Endothelial cell of umbilical vein (primary cell): ENCODE measurements at regions not wholly inside any gene's neighbourhood (a gene's known extent, or its start where the extent isn't known, plus 50 kb on each side); places are given as distances from the start of the nearest gene placed in this dataset.

ENCODE experiments used
- BruUV-seq: library from RNA; stranded (reverse); fragments of 400-500 nt; replicated peaks from 2 replicates; lab custom pipeline; 2021; lab: Mats Ljungman, UMichigan
- CTCF ChIA-PET: fragments of 300-600, 350-600 bp; sonication (Branson Sonifier 250); formaldehyde crosslinking; loops from one replicate; lab custom pipeline; 2021; ENCODE audit warnings: antibody characterized with exemption, inconsistent platforms; lab: Charles Lee
- POLR2A ChIA-PET: fragments of 300-600, 350-600 bp; sonication (Branson Sonifier 250); formaldehyde crosslinking; loops from one replicate; lab custom pipeline; 2021; ENCODE audit warnings: antibody characterized with exemption, inconsistent platforms; lab: Charles Lee
- DNase-seq: peaks from one replicate; pipeline ENCODE4 v3.0.0-alpha.2; 2011; ENCODE audit warnings: low read depth, low spot score
- FAIRE-seq: peaks from 2 replicates; lab custom pipeline; 2011; peaks lifted over from hg19 to GRCh38; lab: Jason Lieb, UNC
- H2AFZ ChIP-seq: 2 replicates; pipeline ENCODE4 v1.6.0; 2012; ENCODE audit warnings: low read depth, low read length, control low read depth, inconsistent platforms
- H3K27ac ChIP-seq: 2 replicates; pipeline ENCODE4 v1.5.1; 2011; ENCODE audit warnings: low read depth, mild to moderate bottlenecking, control low read depth, low read length, moderate library complexity; ENCODE audit not compliant: insufficient read depth
- H3K27me3 ChIP-seq, 2 experiments: 2 replicates each; pipeline versions ENCODE4 v1.6.0 to v1.6.1; 2011; ENCODE audit warnings: low read length in 2 of 2, mixed read lengths in 1 of 2; ENCODE audit not compliant: control insufficient read depth in 2 of 2, insufficient read depth in 2 of 2
- H3K36me3 ChIP-seq, 2 experiments: 2 replicates in 1 of 2; 3 replicates in 1 of 2; pipeline ENCODE4 v1.5.1; 2011; ENCODE audit warnings: low read length in 2 of 2, mild to moderate bottlenecking in 1 of 2, moderate library complexity in 1 of 2; ENCODE audit not compliant: control insufficient read depth in 2 of 2, insufficient read depth in 2 of 2; ENCODE audit errors: extremely low read depth in 1 of 2
- H3K4me1 ChIP-seq: 3 replicates; pipeline ENCODE4 v1.5.1; 2011; ENCODE audit warnings: mild to moderate bottlenecking, low read length; ENCODE audit not compliant: control insufficient read depth, insufficient read depth; ENCODE audit errors: extremely low read depth
- H3K4me2 ChIP-seq: 2 replicates; pipeline ENCODE4 v1.6.1; 2011; ENCODE audit warnings: low read length, control low read depth, mixed read lengths; ENCODE audit not compliant: insufficient read depth
- H3K4me3 ChIP-seq, 3 experiments: fragments of 200-600 bp in 1 of 3; sonication (generic), shearing (Covaris generic) in 1 of 3; replicated peaks in 1 of 3; 2 replicates each; pipeline ENCODE4 v1.5.1; 2011 to 2016; ENCODE audit warnings: control low read depth in 3 of 3, low read length in 3 of 3, mild to moderate bottlenecking in 2 of 3, inconsistent platforms in 1 of 3, low read depth in 1 of 3, moderate library complexity in 1 of 3; ENCODE audit not compliant: insufficient read depth in 1 of 3
- H3K79me2 ChIP-seq: 2 replicates; pipeline ENCODE4 v1.6.0; 2012; ENCODE audit warnings: low read length, inconsistent platforms; ENCODE audit not compliant: control insufficient read depth, insufficient read depth
- H3K9ac ChIP-seq: replicated peaks from 2 replicates; pipeline ENCODE3; 2011; ENCODE audit warnings: low read length, control low read depth; ENCODE audit not compliant: insufficient read depth; ENCODE audit errors: extremely low read depth
- H3K9me1 ChIP-seq: replicated peaks from 3 replicates; pipeline ENCODE4 v1.6.0; 2011; ENCODE audit warnings: mild to moderate bottlenecking, low read length; ENCODE audit not compliant: control insufficient read depth, insufficient read depth; ENCODE audit errors: extremely low read depth
- H3K9me3 ChIP-seq: replicated peaks from 2 replicates; pipeline ENCODE4 v1.5.1; 2012; ENCODE audit warnings: low read length, inconsistent platforms; ENCODE audit not compliant: control insufficient read depth, insufficient read depth
- H4K20me1 ChIP-seq: replicated peaks from 2 replicates; pipeline ENCODE3; 2011; ENCODE audit warnings: mild to moderate bottlenecking, low read length; ENCODE audit not compliant: control insufficient read depth, insufficient read depth; ENCODE audit errors: extremely low read depth
- CTCF ChIP-seq, 2 donors: IDR thresholded peaks; 1 replicate in 1 of 2; 2 replicates in 1 of 2; pipeline ENCODE4 v1.5.1; 2011; ENCODE audit warnings: low read length in 2 of 2, mild to moderate bottlenecking in 2 of 2, moderate library complexity in 2 of 2, control low read depth in 1 of 2, inconsistent platforms in 1 of 2, low read depth in 1 of 2; ENCODE audit not compliant: insufficient read depth in 1 of 2; ENCODE audit errors: extremely low read depth in 1 of 2
- EZH2 ChIP-seq: IDR thresholded peaks from 2 replicates; pipeline ENCODE4 v1.6.1; 2012; ENCODE audit warnings: borderline replicate concordance, low read depth, mild to moderate bottlenecking, moderate library complexity, low read length, inconsistent platforms; ENCODE audit not compliant: severe bottlenecking
- FOS ChIP-seq: IDR thresholded peaks from 2 replicates; pipeline ENCODE4 v1.6.1; 2011; ENCODE audit warnings: mild to moderate bottlenecking, low read length, moderate library complexity, borderline replicate concordance; ENCODE audit not compliant: insufficient read depth
- GATA2 ChIP-seq: IDR thresholded peaks from 2 replicates; pipeline ENCODE4 v1.7.0; 2011; ENCODE audit warnings: low read depth, mild to moderate bottlenecking, moderate library complexity, mixed read lengths, low read length; ENCODE audit not compliant: insufficient read length, insufficient read depth
- JUN ChIP-seq: IDR thresholded peaks from 2 replicates; pipeline ENCODE4 v1.6.1; 2011; ENCODE audit warnings: borderline replicate concordance, low read depth; ENCODE audit not compliant: insufficient read length, insufficient read depth
- MAX ChIP-seq: IDR thresholded peaks from 2 replicates; pipeline ENCODE4 v1.6.1; 2011; ENCODE audit not compliant: insufficient read depth, insufficient read length
- MYC ChIP-seq: IDR thresholded peaks from one replicate; pipeline ENCODE4 v1.6.1; 2011; ENCODE audit warnings: mild to moderate bottlenecking, low read depth, low read length
- POLR2A ChIP-seq: IDR thresholded peaks from 2 replicates; pipeline ENCODE4 v1.6.1; 2012; ENCODE audit warnings: low read depth, mild to moderate bottlenecking, control low read depth, low read length
- POLR2AphosphoS5 ChIP-seq: IDR thresholded peaks from 2 replicates; pipeline ENCODE4 v1.6.1; 2012; ENCODE audit warnings: low read depth, mild to moderate bottlenecking, control low read depth, low read length, moderate library complexity; ENCODE audit not compliant: insufficient read depth
- dilution Hi-C: fragments of 300-500 bp; cut with MboI; formaldehyde crosslinking; loops from one replicate; pipeline ENCODE4 v1.15.0; 2019; ENCODE audit warnings: low sequenced_read_pairs; ENCODE audit not compliant: extremely low pct_ligation_motif_present
- intact Hi-C: fragments of 100-400 bp; cut with micrococcal nuclease; formaldehyde crosslinking; loops from one replicate; pipeline ENCODE4 v1.10.0; 2022

GRCh38 chr7:124497176-124497575 is 268.4 kb downstream of the GPR37 start:
- CTCF ChIA-PET: no interaction called here

More at GRCh38 chr7:124497176-124497575, 268.4 kb downstream of the GPR37 start:
- no peaks in the 10 kb centered on the region for H3K36me3 ChIP-seq
- H4K20me1 ChIP-seq: no peaks in the 10 kb centered on the region
- no peak overlapping the region for H2AFZ ChIP-seq
- no peak overlapping the region for H3K4me2 ChIP-seq
- dilution Hi-C loops (no loop called here), intact Hi-C loops (no loop called here)
- no peaks in the 10 kb centered on the region for H3K27me3 ChIP-seq
- no peaks in the 10 kb centered on the region for H3K9me3 ChIP-seq
- DNase-seq (no peak), FAIRE-seq (no peak)
- TF ChIP-seq MAX: no peak
- TF ChIP-seq FOS: no peak
- no peak for TF ChIP-seq CTCF (IDR thresholded peaks at IDR 0.05; ENCODE audit: extremely low read depth in 1 of 2, insufficient read depth in 1 of 2, low read depth in 1 of 2, low read length in 2 of 2)
- no peak for TF ChIP-seq JUN
- TF ChIP-seq POLR2AphosphoS5: no peak
- TF ChIP-seq MYC: no peak
- no peak for TF ChIP-seq POLR2A
- no peak for TF ChIP-seq GATA2
- no peak for TF ChIP-seq EZH2
- H3K9me1 ChIP-seq: no peaks in the 10 kb centered on the region
- no peaks in the 10 kb centered on the region for H3K4me1 ChIP-seq
- POLR2A ChIA-PET: no interaction called here
- H3K4me3 ChIP-seq: no peak overlapping the region
- BruUV-seq: no TSS peak
- no peaks in the 10 kb centered on the region for H3K79me2 ChIP-seq
- no peak overlapping the region for H3K27ac ChIP-seq
- no peak overlapping the region for H3K9ac ChIP-seq
